Coronary artery (tissue), 2 donors: ENCODE measurements at regions not wholly inside any gene's neighbourhood (a gene's known extent, or its start where the extent isn't known, plus 50 kb on each side); places are given as distances from the start of the nearest gene placed in this dataset.

Experiments
- DNase-seq: peaks from one replicate; pipeline ENCODE4 v3.0.0-alpha.2; 2017; ENCODE audit warnings: low spot score
- H3K27ac ChIP-seq, 2 donors: fragments of 200-600 bp; sonication (generic); one replicate each; pipeline ENCODE4 v1.5.1; 2016 to 2019
- H3K4me3 ChIP-seq: fragments of 200-600 bp; sonication (generic); 2 replicates; pipeline ENCODE4 v1.5.1; 2016; ENCODE audit warnings: mild to moderate bottlenecking, moderate library complexity
- CTCF ChIP-seq: fragments of 200-600 bp; sonication (generic); IDR thresholded peaks from one replicate; pipeline ENCODE4 v1.5.1; 2019; ENCODE audit warnings: antibody characterized with exemption

- TF ChIP-seq CTCF: no peak
- Histone ChIP-seq H3K4me3 (no peak overlapping the region), H3K27ac (no peak overlapping the region)
- no peak for DNase-seq
These were observed 1082.8 kb upstream of the RBFOX1 start for GRCh38 chr16:6249863-6250262.

GRCh38 chr16:6248199-6248598, 1084.4 kb upstream of the RBFOX1 start:
- H3K4me3 ChIP-seq: no peak overlapping the region
- no peak overlapping the region for H3K27ac ChIP-seq
- TF ChIP-seq CTCF: no peak
- no peak for DNase-seq

- no peak for DNase-seq
These were observed 1084.9 kb upstream of the RBFOX1 start for GRCh38 chr16:6247775-6248174.

GRCh38 chr16:6247150-6247549, 1085.5 kb upstream of the RBFOX1 start:
- no peak for DNase-seq
- no peak for TF ChIP-seq CTCF
- H3K27ac ChIP-seq: no peak overlapping the region

More at GRCh38 chr16:6247775-6248174, 1084.9 kb upstream of the RBFOX1 start:
- no peak overlapping the region for H3K27ac ChIP-seq
- TF ChIP-seq CTCF: no peak
- no peak overlapping the region for H3K4me3 ChIP-seq

GRCh38 chr16:6246266-6246665, 1086.4 kb upstream of the RBFOX1 start:
- Histone ChIP-seq H3K27ac (no peak overlapping the region), H3K4me3 (no peak overlapping the region)
- no peak for DNase-seq
- no peak for TF ChIP-seq CTCF

More at GRCh38 chr16:6247150-6247549, 1085.5 kb upstream of the RBFOX1 start:
- no peak overlapping the region for H3K4me3 ChIP-seq

- Histone ChIP-seq H3K27ac (no peak overlapping the region), H3K4me3 (no peak overlapping the region)
- DNase-seq: no peak
- no peak for TF ChIP-seq CTCF
These were observed 1100.6 kb upstream of the RBFOX1 start for GRCh38 chr16:6232056-6232455.

GRCh38 chr16:6231398-6231797, 1101.2 kb upstream of the RBFOX1 start:
- H3K27ac ChIP-seq: no peak overlapping the region
- H3K4me3 ChIP-seq: no peak overlapping the region
- TF ChIP-seq CTCF: no peak
- no peak for DNase-seq
